ENCODE measurements at regions not wholly inside any gene's neighbourhood (a gene's known extent, or its start where the extent isn't known, plus 50 kb on each side); places are given as distances from the start of the nearest gene placed in this dataset.

DNA sequence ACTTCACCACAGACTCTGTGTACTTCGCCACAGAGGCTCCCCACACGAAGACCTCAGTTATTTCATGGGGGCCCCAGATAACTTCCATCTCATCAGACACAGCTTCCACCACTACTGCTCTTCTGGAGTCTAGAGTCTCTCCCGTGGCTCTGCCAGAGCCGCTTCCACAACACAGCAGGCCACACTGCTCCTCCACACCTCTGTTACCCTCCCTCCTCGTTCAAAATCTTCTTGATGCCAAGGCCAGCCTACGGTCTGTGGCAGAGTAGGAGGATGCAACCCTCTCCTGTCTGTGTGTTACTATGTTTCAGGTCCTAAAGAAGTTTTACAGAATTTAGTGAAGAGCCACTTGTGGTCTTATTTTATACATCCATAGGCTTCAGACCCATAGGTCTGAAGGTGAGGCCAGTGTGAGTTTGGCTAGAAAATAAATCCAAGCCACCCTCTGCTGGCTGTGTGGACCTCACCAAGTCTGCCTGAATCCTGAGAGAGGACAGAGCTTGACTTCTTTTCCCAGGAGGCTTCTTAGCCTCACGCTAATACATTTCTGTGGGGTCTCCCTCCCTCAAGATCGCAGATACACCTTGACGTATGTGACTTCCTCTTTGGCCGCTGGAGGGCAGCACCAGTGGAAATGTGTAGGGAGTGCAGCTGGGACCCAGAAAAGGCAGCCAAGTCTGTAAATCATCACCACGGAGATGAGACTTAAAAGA lies 197.7 kb downstream of the FAXC start:
- H3K36me3 ChIP-seq (ENCODE audit: insufficient read depth, low read length) = no peaks in the 10 kb centered on the region
- H2AFZ ChIP-seq (ENCODE audit: low read length) = no peak overlapping the region
- no peak overlapping the region for H3K27ac ChIP-seq (ENCODE audit: low read depth, low read length, poor library complexity, severe bottlenecking)
- no peak overlapping the region for H3K4me3 ChIP-seq (ENCODE audit: low read depth, low read length, poor library complexity, severe bottlenecking)
- H3K4me2 ChIP-seq (ENCODE audit: low read length) = no peak overlapping the region
- H3K9me3 ChIP-seq (ENCODE audit: low read length) = no peaks in the 10 kb centered on the region
- no peaks in the 10 kb centered on the region for H3K79me2 ChIP-seq (ENCODE audit: insufficient read depth, low read length)
- H3K4me1 ChIP-seq (ENCODE audit: insufficient read depth, low read length, severe bottlenecking) = no peaks in the 10 kb centered on the region
- H4K20me1 ChIP-seq (ENCODE audit: insufficient read depth, low read length) = no peaks in the 10 kb centered on the region
- no peaks in the 10 kb centered on the region for H3K27me3 ChIP-seq (ENCODE audit: insufficient read depth, low read length)
- TF ChIP-seq CTCF (IDR thresholded peaks at IDR 0.05; ENCODE audit: low read length) (peak; percentile 91), EZH2 (IDR thresholded peaks at IDR 0.05; ENCODE audit: borderline replicate concordance, low read length) (no peak)
- H3F3A ChIP-seq (ENCODE audit: insufficient read depth, low read length) = no peaks in the 10 kb centered on the region
- H3K9ac ChIP-seq (ENCODE audit: low read length) = no peak overlapping the region
- no peaks in the 10 kb centered on the region for H3K9me2 ChIP-seq (ENCODE audit: low read depth, low read length)

DNA sequence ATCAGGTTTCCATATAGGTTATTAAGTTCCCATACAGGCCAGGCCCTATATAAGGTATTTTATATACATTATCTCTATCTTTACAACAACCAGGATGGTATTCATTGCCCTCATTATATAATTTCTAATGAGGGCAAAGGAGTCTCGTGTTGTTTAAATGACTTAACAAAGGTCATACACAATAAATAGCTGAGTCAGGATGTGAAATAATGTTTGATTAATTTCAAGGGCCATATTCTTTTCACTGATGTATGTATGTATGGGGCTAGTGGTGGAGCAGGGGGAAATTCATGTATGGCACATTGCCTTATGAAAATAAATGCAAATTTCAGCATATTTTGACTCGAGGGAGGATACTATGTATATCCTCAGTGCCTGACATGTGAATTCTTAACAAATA lies 200.7 kb downstream of the FAXC start:
- Histone ChIP-seq H3K9me2 (ENCODE audit: low read depth, low read length) (no peaks in the 10 kb centered on the region), H3F3A (ENCODE audit: insufficient read depth, low read length) (no peaks in the 10 kb centered on the region), H3K4me3 (ENCODE audit: low read depth, low read length, poor library complexity, severe bottlenecking) (no peak overlapping the region), H3K9ac (ENCODE audit: low read length) (no peak overlapping the region), H3K9me3 (ENCODE audit: low read length) (no peaks in the 10 kb centered on the region), H2AFZ (ENCODE audit: low read length) (no peak overlapping the region), H3K4me2 (ENCODE audit: low read length) (no peak overlapping the region), H3K36me3 (ENCODE audit: insufficient read depth, low read length) (no peaks in the 10 kb centered on the region), H3K4me1 (ENCODE audit: insufficient read depth, low read length, severe bottlenecking) (no peaks in the 10 kb centered on the region), H4K20me1 (ENCODE audit: insufficient read depth, low read length) (no peaks in the 10 kb centered on the region), H3K27ac (ENCODE audit: low read depth, low read length, poor library complexity, severe bottlenecking) (no peak overlapping the region), H3K79me2 (ENCODE audit: insufficient read depth, low read length) (no peaks in the 10 kb centered on the region), H3K27me3 (ENCODE audit: insufficient read depth, low read length) (no peaks in the 10 kb centered on the region)
- TF ChIP-seq CTCF (IDR thresholded peaks at IDR 0.05; ENCODE audit: low read length) (no peak), EZH2 (IDR thresholded peaks at IDR 0.05; ENCODE audit: borderline replicate concordance, low read length) (no peak)

DNA sequence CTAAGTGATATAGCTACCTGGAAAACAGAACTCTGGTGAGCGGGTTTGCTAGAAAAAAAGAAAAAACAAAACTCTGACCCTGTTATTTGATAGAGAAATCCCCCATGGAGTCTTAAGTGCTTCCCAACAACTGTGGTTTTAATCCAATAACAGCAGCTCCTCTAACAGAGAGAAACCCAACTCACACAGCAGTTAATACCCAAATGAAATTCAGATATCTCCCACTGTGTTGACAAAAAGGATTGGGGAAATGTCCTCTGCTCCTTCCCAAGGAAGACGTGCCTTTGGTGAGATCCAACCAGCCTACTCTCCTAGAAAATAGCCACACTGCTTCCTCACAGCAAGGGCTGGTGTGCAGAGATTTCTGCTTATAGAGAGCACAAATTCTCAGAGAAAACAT lies 200.4 kb upstream of the FBXL4 start:
- Histone ChIP-seq H3K4me2 (ENCODE audit: low read length) (no peak overlapping the region), H3K79me2 (ENCODE audit: insufficient read depth, low read length) (no peaks in the 10 kb centered on the region), H3K36me3 (ENCODE audit: insufficient read depth, low read length) (no peaks in the 10 kb centered on the region), H3K9me3 (ENCODE audit: low read length) (no peaks in the 10 kb centered on the region), H3F3A (ENCODE audit: insufficient read depth, low read length) (no peaks in the 10 kb centered on the region), H3K9ac (ENCODE audit: low read length) (no peak overlapping the region), H4K20me1 (ENCODE audit: insufficient read depth, low read length) (no peaks in the 10 kb centered on the region), H3K27me3 (ENCODE audit: insufficient read depth, low read length) (no peaks in the 10 kb centered on the region), H3K9me2 (ENCODE audit: low read depth, low read length) (no peaks in the 10 kb centered on the region), H3K27ac (ENCODE audit: low read depth, low read length, poor library complexity, severe bottlenecking) (no peak overlapping the region), H2AFZ (ENCODE audit: low read length) (no peak overlapping the region), H3K4me1 (ENCODE audit: insufficient read depth, low read length, severe bottlenecking) (no peaks in the 10 kb centered on the region), H3K4me3 (ENCODE audit: low read depth, low read length, poor library complexity, severe bottlenecking) (no peak overlapping the region)
- TF ChIP-seq CTCF (IDR thresholded peaks at IDR 0.05; ENCODE audit: low read length) = no peak
- TF ChIP-seq EZH2 (IDR thresholded peaks at IDR 0.05; ENCODE audit: borderline replicate concordance, low read length) = no peak

All from OCI-LY1 (cell line).